SKM-1 treated with dmso at 0.1 percent for 144 hours (cell line): ENCODE measurements at regions not wholly inside any gene's neighbourhood (a gene's known extent, or its start where the extent isn't known, plus 50 kb on each side); places are given as distances from the start of the nearest gene placed in this dataset.
A peak's percentile ranks its signal among the peaks of the same experiment; 100 is the strongest.

Experiments used
- DNase-seq: peaks from one replicate; lab custom pipeline; 2025; ENCODE audit not compliant: unreplicated experiment; lab: John Stamatoyannopoulos, UW

DNA sequence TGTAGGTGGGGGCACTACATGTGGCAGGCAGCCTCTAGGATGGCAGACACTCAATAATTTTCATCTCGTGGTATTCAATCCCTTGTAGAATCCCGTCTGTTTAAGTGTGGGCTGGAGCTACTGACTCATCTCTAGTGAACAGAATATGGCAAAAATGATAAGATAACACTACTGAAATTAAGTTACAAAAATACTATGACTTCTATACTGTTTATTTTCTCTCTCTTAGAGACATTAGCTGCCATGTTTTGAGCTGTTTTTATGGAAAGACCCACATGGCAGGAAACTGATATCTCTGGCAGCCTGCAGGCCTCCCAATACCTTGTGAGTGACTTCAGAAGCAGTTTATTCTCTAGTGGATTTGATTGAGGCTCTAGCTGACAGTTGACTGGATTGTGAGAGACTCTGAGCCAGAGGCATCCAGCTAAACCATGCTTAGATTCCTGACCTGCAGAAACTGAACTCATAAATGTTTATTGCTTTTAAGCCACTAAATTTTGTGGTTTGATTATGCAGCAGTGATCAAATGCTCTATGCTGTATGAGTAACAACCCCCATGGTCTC is 298.8 kb upstream of the CTSO start:
- no peak for DNase-seq

DNA sequence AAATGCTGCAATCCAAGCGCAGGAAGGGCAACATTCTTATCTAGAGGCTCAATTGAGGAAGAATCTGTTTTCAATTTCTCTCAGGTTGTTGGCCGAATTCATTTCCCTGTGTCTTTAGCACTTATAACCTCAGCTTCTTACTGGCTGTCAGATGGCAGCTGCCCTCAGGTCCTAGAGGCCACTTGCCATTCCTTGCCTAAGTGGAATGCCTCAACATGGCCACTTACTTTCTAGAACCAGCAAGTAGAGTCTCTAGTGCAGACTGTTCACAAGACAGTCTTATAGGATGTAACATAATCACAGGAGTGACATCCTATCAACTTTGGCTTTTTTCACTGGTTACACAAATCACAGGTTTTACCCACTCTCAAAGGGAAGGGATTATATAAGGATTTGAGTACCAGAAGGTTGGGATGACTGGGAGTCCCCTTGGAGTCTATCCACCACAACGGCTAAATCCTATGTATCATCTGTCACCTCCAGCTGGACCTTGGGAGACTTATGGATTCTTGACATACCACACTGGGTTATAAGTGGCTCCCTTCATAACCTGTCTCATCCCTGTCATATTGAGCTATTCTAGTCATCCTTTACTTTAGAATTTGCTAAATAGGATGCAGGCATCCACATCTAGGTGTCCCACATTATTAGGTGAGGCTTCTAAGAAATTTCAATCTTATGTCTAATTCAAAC is 297.9 kb upstream of the CTSO start:
- DNase-seq, result no peak

DNA sequence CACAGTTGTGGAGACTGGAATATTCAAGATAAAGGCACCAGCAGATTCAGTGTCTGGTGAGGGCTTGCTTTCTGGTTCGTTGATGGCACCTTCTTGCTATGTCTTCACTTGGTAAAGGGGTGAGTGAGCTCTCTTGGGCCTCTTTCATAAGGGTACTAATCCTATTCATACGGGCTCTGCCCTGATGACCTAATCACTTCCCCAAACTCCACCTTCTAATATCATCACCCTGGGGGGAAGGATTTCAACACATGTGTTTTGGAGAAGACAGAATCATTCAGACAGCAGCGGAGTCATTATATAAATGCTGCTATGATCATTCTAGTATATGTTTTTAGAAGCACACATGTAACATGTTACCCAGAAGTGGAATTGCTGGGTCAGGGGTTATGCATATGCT is 295.3 kb upstream of the CTSO start:
- peak; percentile 8 for DNase-seq

DNA sequence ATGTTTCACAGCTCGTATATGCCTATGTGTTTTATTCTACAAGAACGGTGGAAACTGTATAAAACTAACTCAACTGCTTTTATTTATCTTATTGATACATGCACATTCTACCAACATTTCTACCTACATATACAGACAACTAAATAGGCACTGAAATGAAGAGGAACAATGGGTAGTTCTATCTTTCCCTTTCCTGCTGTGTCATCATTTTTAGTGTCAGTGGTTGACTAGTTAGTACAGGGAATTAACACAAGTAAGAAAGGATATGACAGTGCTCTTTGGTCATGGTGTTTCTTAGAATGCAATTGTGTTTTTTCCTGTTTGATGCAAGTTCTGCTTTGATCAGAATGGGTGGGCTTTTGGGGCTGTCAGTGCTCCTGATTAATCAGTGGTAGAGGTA is 293.8 kb upstream of the CTSO start:
- DNase-seq, result no peak

DNA sequence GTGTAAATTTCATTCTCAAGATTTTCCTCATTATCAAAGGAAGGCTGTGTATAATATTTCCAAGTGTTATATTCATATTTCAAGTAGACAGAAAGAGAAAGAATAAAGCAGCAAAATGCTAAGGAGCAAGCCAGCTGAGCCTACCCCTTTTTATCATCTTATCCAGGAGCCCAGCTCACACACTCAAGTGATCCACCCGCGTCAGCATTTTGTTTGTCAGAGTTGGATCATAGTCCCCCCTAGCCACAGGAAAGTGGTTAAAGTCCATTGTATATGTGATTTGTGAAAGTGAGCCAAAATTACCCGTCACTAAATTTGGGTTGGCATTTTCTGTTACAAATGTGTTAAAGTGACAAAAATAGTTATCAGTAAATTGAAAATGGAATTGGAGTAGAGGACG is 289.3 kb upstream of the CTSO start:
- no peak for DNase-seq

DNA sequence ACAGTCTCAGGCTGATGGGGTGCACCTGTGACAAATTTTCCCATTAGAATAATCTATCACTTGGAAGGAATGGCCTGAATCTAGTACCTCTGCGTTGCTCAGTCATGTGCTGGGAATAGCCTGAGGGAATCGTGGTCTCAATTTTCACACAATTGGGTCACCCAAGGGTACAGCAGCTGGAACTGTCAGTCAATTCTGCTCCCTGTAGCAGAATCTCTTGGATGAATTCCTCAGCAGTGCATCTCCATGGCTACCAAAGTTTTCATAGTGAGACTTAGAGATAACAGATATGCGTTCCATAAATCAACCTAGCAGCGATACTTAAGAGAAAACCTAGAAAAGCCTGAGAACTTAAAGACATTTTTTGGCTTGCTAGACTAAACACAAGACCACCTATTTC is 288.7 kb upstream of the CTSO start:
- DNase-seq, result no peak

DNA sequence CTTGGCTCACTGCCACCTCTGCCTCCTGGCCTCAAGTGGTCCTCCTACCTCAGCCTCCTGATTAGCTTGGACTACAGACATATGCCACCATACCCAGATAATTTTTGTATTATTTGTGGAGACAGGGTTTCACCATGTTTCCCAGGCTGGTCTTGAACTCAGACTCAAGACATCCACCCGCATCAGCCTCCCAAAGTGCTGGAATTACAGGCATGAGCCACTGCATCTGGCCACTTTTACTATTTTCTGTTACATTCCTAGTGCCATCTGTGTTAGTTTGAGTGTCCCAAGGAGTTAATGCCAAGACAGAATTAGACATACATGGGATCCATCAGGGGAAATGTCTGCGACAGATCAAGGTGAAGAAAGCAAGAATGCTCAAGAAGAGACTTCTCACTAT is 288.2 kb upstream of the CTSO start:
- no peak for DNase-seq

DNA sequence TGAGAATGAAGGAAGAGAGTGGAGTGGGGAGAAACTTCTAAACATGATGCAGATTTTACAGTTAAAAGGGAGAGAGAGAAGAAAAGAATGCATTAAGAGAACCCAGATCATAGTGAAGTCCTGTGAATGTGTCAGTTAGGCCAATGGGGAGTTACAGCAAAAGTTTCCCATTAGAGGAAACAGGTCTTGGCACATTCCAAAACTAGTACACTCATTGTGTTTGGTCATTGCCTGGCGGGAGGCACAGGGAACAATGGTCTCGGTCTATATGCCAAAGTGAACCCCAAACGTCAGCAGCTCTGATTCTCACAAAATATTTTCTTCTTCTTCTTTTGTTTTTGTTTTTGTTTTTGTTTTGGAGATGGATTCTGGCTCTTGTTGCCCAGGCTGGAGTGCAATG is 284.5 kb upstream of the CTSO start:
- no peak for DNase-seq

DNA sequence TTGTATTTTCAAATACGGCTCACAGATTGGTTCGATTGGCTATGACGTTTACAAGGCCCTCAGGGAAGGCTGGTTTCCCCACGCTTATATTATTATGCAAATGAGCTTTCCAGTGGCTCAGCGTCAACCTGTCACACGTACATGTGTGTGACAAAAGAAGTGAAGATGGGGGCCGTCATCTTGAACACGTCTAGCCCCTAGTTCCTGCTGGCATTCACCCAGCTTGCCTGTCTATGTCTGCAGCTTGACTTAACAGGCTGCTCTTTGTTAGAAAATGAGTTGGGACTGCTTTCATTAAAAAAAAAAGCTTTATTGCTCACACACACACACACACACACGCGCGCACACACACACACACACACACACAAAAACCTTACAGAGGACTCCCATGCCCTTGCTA is 283.6 kb upstream of the CTSO start:
- DNase-seq, result no peak

DNA sequence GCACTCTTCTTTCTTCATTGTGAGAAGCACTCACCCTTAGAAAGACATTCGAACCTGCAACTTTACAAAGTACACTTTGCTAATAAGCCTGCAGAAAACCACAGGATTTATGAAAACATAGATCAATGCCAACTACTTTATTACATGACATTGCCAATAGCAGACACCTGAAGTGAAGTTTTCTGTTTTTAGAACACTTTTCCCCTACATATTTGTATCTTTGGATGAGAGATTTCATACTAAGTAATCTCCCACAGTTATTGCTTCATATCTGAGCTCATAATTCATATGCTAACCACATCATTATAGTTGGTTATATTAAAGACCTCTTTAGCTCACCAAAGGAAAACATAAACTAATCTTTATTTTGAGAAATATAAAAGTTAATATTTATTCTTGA is 276.5 kb upstream of the CTSO start:
- no peak for DNase-seq

DNA sequence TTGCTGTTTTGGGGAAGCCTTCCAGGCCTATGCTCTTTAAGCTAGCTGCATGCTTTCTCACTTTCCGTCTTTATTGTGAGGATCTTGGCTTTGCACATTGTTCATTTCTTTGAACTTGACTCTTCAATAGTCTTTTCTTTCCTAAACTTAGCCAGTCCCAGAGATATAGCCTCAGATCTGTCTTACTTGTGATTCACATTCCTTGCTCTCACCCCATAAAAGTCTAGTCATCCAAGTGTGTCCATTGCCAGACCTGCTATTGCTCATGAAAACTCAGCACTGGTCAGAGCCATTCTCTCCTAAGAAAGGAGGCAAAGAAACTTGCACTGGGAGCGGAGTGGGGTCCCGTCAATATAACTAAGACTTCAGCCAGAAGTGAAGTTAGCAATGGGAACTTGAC is 275.0 kb upstream of the CTSO start:
- DNase-seq, result no peak

DNA sequence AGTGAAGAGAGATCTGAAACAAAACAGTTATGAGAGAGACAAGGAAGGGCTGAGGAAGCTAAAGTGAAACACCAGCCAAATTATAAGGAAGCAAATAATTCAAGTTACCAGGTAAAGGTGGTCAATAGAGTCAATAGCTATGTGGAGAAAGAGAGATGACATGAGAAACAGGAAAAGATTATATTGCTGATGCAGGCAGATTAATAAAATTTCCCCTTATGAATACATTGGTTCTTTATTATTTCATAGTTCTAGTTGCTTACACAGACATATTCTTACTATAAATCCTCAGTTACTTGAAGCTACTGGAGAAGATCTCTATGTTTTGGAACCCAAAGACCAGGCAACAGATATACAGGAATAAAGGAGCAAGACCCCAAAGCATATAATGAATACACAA is 273.7 kb upstream of the CTSO start:
- DNase-seq, result no peak

DNA sequence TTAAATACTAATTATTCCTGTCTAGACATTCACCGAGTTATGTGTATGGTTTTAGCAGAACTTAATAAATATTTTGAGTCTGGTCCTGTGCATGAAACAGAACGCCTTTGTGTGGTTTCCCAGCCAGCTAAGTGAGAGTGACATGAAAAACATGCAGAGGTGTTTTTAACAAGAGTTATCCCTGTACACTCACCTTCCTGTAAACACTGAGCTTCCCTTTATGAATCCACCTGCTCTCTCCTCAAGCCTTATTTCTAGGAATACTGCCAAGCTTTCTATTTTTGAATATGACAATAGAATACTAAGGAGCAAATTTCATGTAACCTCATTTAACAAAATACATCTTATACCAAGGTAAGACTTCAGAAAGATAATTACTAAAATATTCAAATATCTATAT is 270.3 kb upstream of the CTSO start:
- DNase-seq, result no peak

DNA sequence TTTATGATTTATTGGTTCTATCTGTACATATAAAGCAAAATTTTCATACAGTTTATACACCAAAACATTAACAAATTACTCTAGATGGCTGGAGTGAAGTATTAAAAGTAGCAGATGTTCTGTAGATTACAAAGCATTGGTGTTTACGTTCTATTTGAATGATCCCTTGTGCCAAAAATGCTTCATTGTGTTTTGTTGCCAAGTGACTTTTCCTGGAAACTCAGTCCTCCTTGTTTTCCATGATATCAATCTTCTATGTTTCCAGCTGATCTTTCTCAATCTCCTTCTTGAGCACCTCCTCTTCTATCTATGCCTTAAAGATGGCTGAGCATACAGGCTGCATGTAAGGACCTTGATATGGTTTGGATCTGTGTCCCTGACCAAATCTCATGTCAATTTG is 263.6 kb upstream of the CTSO start:
- DNase-seq, result no peak

DNA sequence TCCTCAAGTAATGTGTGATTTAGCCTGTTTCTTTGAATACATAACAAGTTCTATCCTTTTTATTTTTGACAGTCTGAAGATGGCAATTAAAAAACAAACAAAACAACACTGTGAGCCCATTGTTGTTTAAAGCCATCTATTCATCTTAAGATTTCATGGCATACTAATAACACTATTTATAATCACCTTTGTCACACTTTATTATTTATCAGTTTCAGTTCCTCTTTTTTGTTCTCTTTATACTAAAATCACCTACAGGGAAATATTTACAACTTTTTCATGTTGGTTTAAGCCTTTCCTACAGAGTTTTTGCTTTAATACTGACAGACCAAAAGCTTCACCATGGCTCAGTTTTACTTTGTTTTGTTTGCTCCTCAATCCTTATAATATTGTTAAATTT is 247.4 kb upstream of the CTSO start:
- DNase-seq, result no peak

DNA sequence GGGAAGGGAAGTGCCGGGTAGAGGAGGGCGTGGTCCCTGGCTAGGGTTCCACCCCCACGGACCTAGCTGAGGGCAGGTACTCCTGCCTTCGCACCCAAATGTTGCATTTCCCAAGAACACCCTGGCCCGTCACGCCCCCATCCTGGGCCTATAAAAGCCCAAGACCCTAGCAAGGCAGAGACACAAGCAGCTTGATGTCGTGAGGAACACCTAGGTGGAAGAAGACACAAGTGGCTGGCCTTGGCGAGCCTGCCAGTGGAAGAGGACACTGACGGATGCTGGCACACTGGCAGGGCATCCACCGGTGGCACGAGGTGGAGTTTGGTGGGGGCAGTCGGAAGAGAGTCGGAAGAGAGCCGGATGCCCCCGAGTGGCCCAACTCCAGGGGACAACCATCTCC is 244.8 kb upstream of the CTSO start:
- DNase-seq, result no peak

DNA sequence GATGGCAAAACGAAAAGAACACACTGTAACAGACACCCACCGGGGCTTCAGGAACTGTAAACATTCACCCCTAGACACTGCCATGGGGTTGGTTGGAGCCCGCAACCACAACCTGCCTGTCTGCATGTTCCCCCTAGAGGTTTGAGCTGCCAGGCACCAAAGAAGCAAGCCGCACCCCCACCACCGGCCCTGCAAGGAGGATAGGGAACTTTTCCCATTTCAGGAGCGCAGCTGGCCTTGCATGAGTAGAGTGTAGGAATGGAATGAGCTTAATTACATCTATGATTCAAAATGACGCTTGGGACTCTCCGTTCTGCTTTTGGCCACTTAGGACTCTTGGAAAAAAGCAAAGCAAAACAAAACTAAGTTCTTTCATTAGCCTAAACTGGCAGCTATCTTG is 243.6 kb upstream of the CTSO start:
- DNase-seq, result no peak

DNA sequence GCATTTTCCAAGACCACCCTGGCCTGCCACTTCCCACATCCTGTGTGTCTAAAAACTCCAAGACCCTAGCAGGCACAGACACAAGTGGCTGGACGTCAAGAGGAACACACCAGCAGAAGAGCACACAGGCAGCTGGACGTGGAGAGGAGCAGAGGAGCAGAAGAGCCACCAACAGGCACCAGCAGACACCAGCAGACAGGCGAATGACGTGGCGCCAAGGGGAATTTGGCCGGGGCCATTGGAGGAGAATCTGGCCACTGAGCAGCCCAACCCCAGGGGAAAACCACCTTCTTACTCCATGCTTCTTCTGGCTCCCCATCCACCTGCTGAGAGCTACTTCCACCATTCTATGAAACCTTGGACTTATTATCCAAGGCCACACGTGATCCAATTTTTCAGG is 243.1 kb upstream of the CTSO start:
- no peak for DNase-seq

DNA sequence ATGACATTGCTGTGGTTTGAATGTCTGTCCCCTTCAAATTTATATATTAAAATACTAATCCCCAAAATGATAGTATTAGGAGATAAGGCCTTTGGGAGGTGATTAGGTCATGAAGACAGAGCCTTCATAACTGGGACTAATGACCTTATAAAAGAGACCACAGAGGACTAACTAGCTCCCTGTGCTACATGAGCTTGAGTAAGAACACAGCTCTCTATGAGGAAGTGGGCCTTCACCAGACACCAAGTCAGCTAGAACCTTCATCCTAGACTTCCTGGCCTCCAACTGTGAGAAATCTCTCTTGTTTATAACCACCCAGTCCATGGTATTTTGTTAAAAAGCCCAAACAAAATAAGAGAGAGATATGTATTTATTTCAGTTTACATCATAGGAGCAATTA is 242.2 kb upstream of the CTSO start:
- DNase-seq, result peak; percentile 26

DNA sequence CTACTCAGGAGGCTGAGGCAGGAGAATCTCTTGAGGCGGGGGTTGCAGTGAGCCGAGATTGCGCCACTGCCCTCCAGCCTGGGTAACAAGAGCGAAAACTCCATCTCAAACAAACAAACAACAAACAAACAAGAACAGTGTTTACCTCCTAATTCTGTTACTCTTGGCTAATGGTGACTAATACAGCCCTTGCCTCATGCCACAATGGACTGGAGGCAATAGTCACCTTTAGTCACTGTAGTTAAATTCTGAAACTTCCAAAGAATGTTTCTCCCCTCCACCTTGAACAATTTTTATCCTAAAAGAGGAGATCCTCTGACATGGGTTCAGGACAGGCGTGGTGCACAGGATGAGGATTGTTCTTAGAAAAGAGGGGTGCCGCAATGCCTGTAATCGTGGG is 241.2 kb upstream of the CTSO start:
- no peak for DNase-seq

DNA sequence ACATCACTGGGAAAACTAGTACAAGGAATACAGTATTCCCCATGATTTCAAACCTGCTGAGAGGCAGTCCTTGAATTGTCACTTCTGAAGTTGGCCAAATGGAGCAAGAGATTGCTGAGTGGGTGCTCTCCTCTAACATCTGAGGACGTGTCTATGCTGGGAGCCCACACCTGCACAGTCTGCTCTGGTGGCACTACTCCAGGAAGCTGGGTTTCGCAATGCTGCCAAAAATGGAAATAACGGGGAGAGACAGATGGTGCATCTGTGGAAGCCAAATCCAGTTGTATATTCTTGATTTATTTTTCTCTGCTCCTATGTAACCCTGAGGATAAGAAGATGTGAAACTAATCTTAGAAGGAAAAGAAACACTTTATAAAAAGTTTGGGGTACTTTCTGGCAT is 240.1 kb upstream of the CTSO start:
- DNase-seq, result no peak

DNA sequence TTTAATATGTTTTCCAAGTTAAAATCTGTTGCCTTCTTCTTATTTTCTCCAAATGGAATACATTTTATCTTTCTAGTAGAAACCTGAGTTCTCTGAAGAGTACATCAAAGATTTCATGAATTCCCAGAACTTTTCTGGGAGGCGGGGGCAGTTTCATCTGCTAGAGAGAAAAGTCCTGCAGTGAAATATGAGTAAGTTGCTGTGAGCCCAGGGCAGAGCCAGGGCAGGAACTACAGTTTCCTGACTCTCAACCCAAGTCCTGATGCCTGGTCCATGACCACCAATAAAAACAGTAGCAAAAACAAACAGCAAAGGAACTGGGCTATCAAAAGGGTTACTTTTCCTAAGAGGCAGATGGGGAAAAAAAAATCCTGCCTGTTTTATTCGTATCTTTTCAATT is 239.4 kb upstream of the CTSO start:
- DNase-seq, result no peak

DNA sequence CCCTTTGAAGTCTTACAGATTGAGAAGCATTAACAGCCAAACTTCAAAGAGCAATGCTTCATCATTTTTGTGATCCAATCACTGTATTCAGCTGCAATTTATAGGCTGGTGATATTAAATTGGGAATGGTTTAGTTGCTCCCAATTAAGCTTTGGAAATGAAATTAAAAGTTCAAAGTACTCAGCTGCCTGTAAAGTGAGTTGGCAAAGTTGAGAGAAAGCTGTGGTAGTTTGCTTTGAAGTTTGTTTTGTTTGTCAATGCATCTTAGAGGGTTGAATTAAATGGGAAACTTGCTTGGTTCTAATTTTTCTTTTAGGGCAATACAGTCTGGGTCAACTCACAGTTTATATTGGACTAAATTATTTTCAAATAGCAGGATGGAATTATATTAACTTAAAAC is 238.4 kb upstream of the CTSO start:
- no peak for DNase-seq
